CD4-positive, alpha-beta T cell treated with Interferon alpha-2 for 1 hour (primary cell): ENCODE measurements at regions not wholly inside any gene's neighbourhood (a gene's known extent, or its start where the extent isn't known, plus 50 kb on each side); places are given as distances from the start of the nearest gene placed in this dataset.

Source experiments
- DNase-seq, 2 donors: peaks; one replicate each; pipeline ENCODE4 v3.0.0-alpha.2; 2020 to 2022

GRCh38 chr7:36011588-36011965 is 141.5 kb upstream of the EEPD1 start:
- no peak for DNase-seq

GRCh38 chr7:36013246-36014014 is 139.6 kb upstream of the EEPD1 start:
- DNase-seq: no peak

GRCh38 chr7:36014961-36015360 is 138.1 kb upstream of the EEPD1 start:
- no peak for DNase-seq

GRCh38 chr7:36015733-36016132 is 137.3 kb upstream of the EEPD1 start:
- no peak for DNase-seq

GRCh38 chr7:36016648-36017047 is 136.4 kb upstream of the EEPD1 start:
- DNase-seq: no peak

GRCh38 chr7:36017111-36017510 is 135.9 kb upstream of the EEPD1 start:
- DNase-seq: no peak

- no peak for DNase-seq
Observed at GRCh38 chr7:36018816-36019484, 134.1 kb upstream of the EEPD1 start.

- DNase-seq: no peak
Observed at GRCh38 chr7:36019538-36019937, 133.5 kb upstream of the EEPD1 start.

- no peak for DNase-seq
Observed at GRCh38 chr7:36019980-36020379, 133.1 kb upstream of the EEPD1 start.

- DNase-seq: peak in 1 of 2 donors; percentile 25
Observed at GRCh38 chr7:36021367-36021766, 131.7 kb upstream of the EEPD1 start.

- no peak for DNase-seq
Observed at GRCh38 chr7:36021917-36022550, 131.0 kb upstream of the EEPD1 start.

- DNase-seq: no peak
Observed at GRCh38 chr7:36023033-36023560, 130.0 kb upstream of the EEPD1 start.

- DNase-seq: no peak
Observed at GRCh38 chr7:36025190-36025589, 127.9 kb upstream of the EEPD1 start.

- DNase-seq: no peak
Observed at GRCh38 chr7:36029311-36029710, 123.7 kb upstream of the EEPD1 start.

GRCh38 chr7:36029853-36030515 is 123.1 kb upstream of the EEPD1 start:
- no peak for DNase-seq

GRCh38 chr7:36032361-36032818 is 120.7 kb upstream of the EEPD1 start:
- no peak for DNase-seq

- no peak for DNase-seq
Observed at GRCh38 chr7:36034020-36034419, 119.0 kb upstream of the EEPD1 start.

- no peak for DNase-seq
Observed at GRCh38 chr7:36035186-36035585, 117.9 kb upstream of the EEPD1 start.

- DNase-seq: no peak
Observed at GRCh38 chr7:36036590-36036989, 116.5 kb upstream of the EEPD1 start.

GRCh38 chr7:36037121-36037662 is 115.9 kb upstream of the EEPD1 start:
- DNase-seq: peak in 1 of 2 donors; percentile 6

- DNase-seq: no peak
Observed at GRCh38 chr7:36038063-36038721, 114.9 kb upstream of the EEPD1 start.

- DNase-seq: no peak
Observed at GRCh38 chr7:36039243-36039642, 113.8 kb upstream of the EEPD1 start.
